H9 (cell line): ENCODE measurements at regions not wholly inside any gene's neighbourhood (a gene's known extent, or its start where the extent isn't known, plus 50 kb on each side); places are given as distances from the start of the nearest gene placed in this dataset.

ENCODE experiments used
- DNase-seq: peaks from one replicate; pipeline ENCODE4 v3.0.0-alpha.2; 2017
- H2AFZ ChIP-seq: one replicate; pipeline ENCODE4 v1.6.1; 2013; ENCODE audit warnings: mild to moderate bottlenecking, low read length, control low read depth, moderate library complexity
- H2AK5ac ChIP-seq: 2 replicates; pipeline ENCODE4 v1.6.1; 2013; ENCODE audit warnings: low read length, control low read depth, mixed read lengths; ENCODE audit not compliant: insufficient read length
- H2BK120ac ChIP-seq: one replicate; pipeline ENCODE4 v1.6.1; 2013; ENCODE audit warnings: low read depth, mild to moderate bottlenecking, low read length, control low read depth, inconsistent platforms; ENCODE audit not compliant: poor library complexity, severe bottlenecking
- H2BK12ac ChIP-seq: 2 replicates; pipeline ENCODE4 v1.6.1; 2013; ENCODE audit warnings: low read length, control low read depth, mixed read lengths, low read depth; ENCODE audit not compliant: insufficient read length
- H2BK15ac ChIP-seq: 2 replicates; pipeline ENCODE4 v1.6.1; 2013; ENCODE audit warnings: low read depth, low read length, control low read depth
- H2BK20ac ChIP-seq: one replicate; pipeline ENCODE4 v1.6.1; 2013; ENCODE audit warnings: low read depth, mild to moderate bottlenecking, low read length, control low read depth, inconsistent platforms; ENCODE audit not compliant: poor library complexity, severe bottlenecking
- H2BK5ac ChIP-seq: 2 replicates; pipeline ENCODE4 v1.6.1; 2013; ENCODE audit warnings: low read length, control low read depth, mixed read lengths; ENCODE audit not compliant: insufficient read length
- H3K14ac ChIP-seq: 2 replicates; pipeline ENCODE4 v1.6.1; 2013; ENCODE audit warnings: low read length, control low read depth; ENCODE audit not compliant: insufficient read depth
- H3K18ac ChIP-seq: 2 replicates; pipeline ENCODE4 v1.6.1; 2013; ENCODE audit warnings: low read depth, mild to moderate bottlenecking, mixed read lengths, low read length, control low read depth; ENCODE audit not compliant: insufficient read length
- H3K23ac ChIP-seq: 2 replicates; pipeline ENCODE4 v1.6.1; 2013; ENCODE audit warnings: low read length, control low read depth, mixed read lengths, low read depth; ENCODE audit not compliant: insufficient read length
- H3K23me2 ChIP-seq: 2 replicates; pipeline ENCODE4 v1.6.1; 2013; ENCODE audit warnings: low read depth, mild to moderate bottlenecking, mixed read lengths, low read length, control low read depth; ENCODE audit not compliant: insufficient read length, poor library complexity, severe bottlenecking
- H3K27ac ChIP-seq: 2 replicates; pipeline ENCODE4 v1.5.1; 2013; ENCODE audit warnings: low read length, control low read depth, mixed read lengths, low read depth; ENCODE audit not compliant: insufficient read length
- H3K27me3 ChIP-seq: 2 replicates; pipeline ENCODE4 v1.6.1; 2013; ENCODE audit warnings: low read length, control low read depth, inconsistent platforms; ENCODE audit not compliant: insufficient read depth
- H3K4ac ChIP-seq: 2 replicates; pipeline ENCODE4 v1.6.1; 2013; ENCODE audit warnings: low read depth, mild to moderate bottlenecking, control low read depth, inconsistent platforms, low read length, moderate library complexity
- H3K4me1 ChIP-seq: 2 replicates; pipeline ENCODE4 v1.6.1; 2013; ENCODE audit warnings: low read length, control low read depth, inconsistent platforms; ENCODE audit not compliant: insufficient read depth
- H3K4me2 ChIP-seq: 2 replicates; pipeline ENCODE4 v1.6.1; 2013; ENCODE audit warnings: low read length, control low read depth, mixed read lengths; ENCODE audit not compliant: insufficient read length, insufficient read depth
- H3K56ac ChIP-seq: 2 replicates; pipeline ENCODE4 v1.6.1; 2013; ENCODE audit warnings: low read depth, mild to moderate bottlenecking, mixed read lengths, low read length, control low read depth; ENCODE audit not compliant: insufficient read length
- H3K79me1 ChIP-seq: 2 replicates; pipeline ENCODE4 v1.6.1; 2013; ENCODE audit warnings: low read depth, mild to moderate bottlenecking, moderate library complexity, low read length, control low read depth, inconsistent platforms; ENCODE audit not compliant: insufficient read depth, poor library complexity, severe bottlenecking
- H3K79me2 ChIP-seq: 2 replicates; pipeline ENCODE4 v1.6.1; 2013; ENCODE audit warnings: low read length, control low read depth, inconsistent platforms; ENCODE audit not compliant: insufficient read depth
- H3K9ac ChIP-seq: 2 replicates; pipeline ENCODE4 v1.6.1; 2013; ENCODE audit warnings: low read length, control low read depth, mixed read lengths; ENCODE audit not compliant: insufficient read length; ENCODE audit errors: extremely low read depth
- H3K9me3 ChIP-seq: one replicate; pipeline ENCODE4 v1.6.1; 2013; ENCODE audit warnings: low read depth, low read length, inconsistent platforms; ENCODE audit not compliant: control insufficient read depth
- H3T11ph ChIP-seq: one replicate; pipeline ENCODE4 v1.6.1; 2013; ENCODE audit warnings: mild to moderate bottlenecking, low read length, control low read depth, inconsistent platforms
- H4K20me1 ChIP-seq: one replicate; pipeline ENCODE4 v1.6.1; 2013; ENCODE audit not compliant: control insufficient read depth, insufficient read length, insufficient read depth
- H4K5ac ChIP-seq: 2 replicates; pipeline ENCODE4 v1.6.1; 2013; ENCODE audit warnings: low read depth, mild to moderate bottlenecking, mixed read lengths, low read length, control low read depth; ENCODE audit not compliant: insufficient read length
- H4K8ac ChIP-seq: replicated peaks from 2 replicates; pipeline ENCODE4 v1.6.1; 2013; ENCODE audit warnings: low read length, control low read depth, mixed read lengths, low read depth; ENCODE audit not compliant: insufficient read length
- H4K91ac ChIP-seq: 2 replicates; pipeline ENCODE4 v1.6.1; 2013; ENCODE audit warnings: low read depth, mild to moderate bottlenecking, moderate library complexity, mixed read lengths, low read length, control low read depth; ENCODE audit not compliant: insufficient read length
- H3K27ac Mint-ChIP-seq, 3 experiments: 2 replicates in 2 of 3; 3 replicates in 1 of 3; pipeline ENCODE4 v1.8.0; 2020 to 2021; ENCODE audit warnings: mixed read lengths in 3 of 3, mild to moderate bottlenecking in 1 of 3, moderate library complexity in 1 of 3
- H3K27me3 Mint-ChIP-seq: 2 replicates; pipeline ENCODE4 v1.8.0; 2021; ENCODE audit warnings: low read depth, mild to moderate bottlenecking, moderate library complexity, mixed read lengths
- H3K36me3 Mint-ChIP-seq, 3 experiments: 2 replicates in 2 of 3; 3 replicates in 1 of 3; pipeline ENCODE4 v1.8.0; 2020 to 2021; ENCODE audit warnings: low read depth in 3 of 3, mixed read lengths in 3 of 3; ENCODE audit not compliant: insufficient read depth in 1 of 3
- H3K4me1 Mint-ChIP-seq, 2 experiments: 2 replicates each; pipeline ENCODE4 v1.8.0; 2020; ENCODE audit warnings: mixed read lengths in 2 of 2
- H3K4me3 Mint-ChIP-seq, 2 experiments: 2 replicates in 1 of 2; 3 replicates in 1 of 2; pipeline ENCODE4 v1.8.0; 2020 to 2021; ENCODE audit warnings: mild to moderate bottlenecking in 2 of 2, mixed read lengths in 2 of 2, moderate library complexity in 1 of 2
- H3K9me3 Mint-ChIP-seq, 2 experiments: 2 replicates in 1 of 2; 3 replicates in 1 of 2; pipeline ENCODE4 v1.8.0; 2020; ENCODE audit warnings: mild to moderate bottlenecking in 2 of 2, mixed read lengths in 2 of 2, moderate library complexity in 1 of 2
- WGBS: extraction: QIAGEN DNeasy Blood & Tissue Kit; methylation state at CpG from one replicate; pipeline ENCODE4 v1.1.7; 2013; ENCODE audit warnings: missing lambda C conversion rate, low lambda C conversion rate, mixed read lengths; ENCODE audit not compliant: insufficient read length; ENCODE audit errors: extremely low coverage; 5-methylcytosine and 5-hydroxymethylcytosine counted together
- TF ChIP-seq, protein P1 (sequence below): fragments of 200-600 bp; sonication (generic); conservative IDR thresholded peaks from 3 replicates; pipeline ENCODE4 v1.8.0; 2021; ENCODE audit warnings: antibody characterized with exemption, mild to moderate bottlenecking

GRCh38 chr20:52799130-52799529 lies 173.0 kb upstream of the TSHZ2 start:
- peaks cover 3% of the 10 kb centered on the region for H3K27me3 Mint-ChIP-seq
- Histone ChIP-seq H2BK5ac (no peak overlapping the region), H2BK120ac (no peak overlapping the region), H3T11ph (no peak overlapping the region), H3K79me1 (no peaks in the 10 kb centered on the region), H3K14ac (no peak overlapping the region), H3K27ac (no peak overlapping the region), H3K23ac (no peak overlapping the region), H2BK15ac (no peak overlapping the region), H4K20me1 (no peaks in the 10 kb centered on the region), H3K4me1 (no peaks in the 10 kb centered on the region), H3K9ac (no peak overlapping the region), H4K8ac (no peak overlapping the region), H2BK12ac (no peak overlapping the region), H3K9me3 (no peaks in the 10 kb centered on the region), H3K18ac (no peak overlapping the region), H3K27me3 (no peaks in the 10 kb centered on the region), H2AK5ac (no peak overlapping the region), H3K56ac (no peak overlapping the region), H3K4me2 (no peak overlapping the region), H4K91ac (no peak overlapping the region), H2BK20ac (no peak overlapping the region), H3K23me2 (no peaks in the 10 kb centered on the region), H2AFZ (no peak overlapping the region), H3K79me2 (no peaks in the 10 kb centered on the region), H4K5ac (no peak overlapping the region), H3K4ac (no peak overlapping the region)
- no peak overlapping the region for H3K4me3 Mint-ChIP-seq
- WGBS = no CpG with 5 or more reads among the region's 2 CpGs
- H3K9me3 Mint-ChIP-seq = no peaks in the 10 kb centered on the region
- no peaks in the 10 kb centered on the region for H3K4me1 Mint-ChIP-seq
- no peak overlapping the region for H3K27ac Mint-ChIP-seq
- no peak for DNase-seq
- TF ChIP-seq, protein P1, sequence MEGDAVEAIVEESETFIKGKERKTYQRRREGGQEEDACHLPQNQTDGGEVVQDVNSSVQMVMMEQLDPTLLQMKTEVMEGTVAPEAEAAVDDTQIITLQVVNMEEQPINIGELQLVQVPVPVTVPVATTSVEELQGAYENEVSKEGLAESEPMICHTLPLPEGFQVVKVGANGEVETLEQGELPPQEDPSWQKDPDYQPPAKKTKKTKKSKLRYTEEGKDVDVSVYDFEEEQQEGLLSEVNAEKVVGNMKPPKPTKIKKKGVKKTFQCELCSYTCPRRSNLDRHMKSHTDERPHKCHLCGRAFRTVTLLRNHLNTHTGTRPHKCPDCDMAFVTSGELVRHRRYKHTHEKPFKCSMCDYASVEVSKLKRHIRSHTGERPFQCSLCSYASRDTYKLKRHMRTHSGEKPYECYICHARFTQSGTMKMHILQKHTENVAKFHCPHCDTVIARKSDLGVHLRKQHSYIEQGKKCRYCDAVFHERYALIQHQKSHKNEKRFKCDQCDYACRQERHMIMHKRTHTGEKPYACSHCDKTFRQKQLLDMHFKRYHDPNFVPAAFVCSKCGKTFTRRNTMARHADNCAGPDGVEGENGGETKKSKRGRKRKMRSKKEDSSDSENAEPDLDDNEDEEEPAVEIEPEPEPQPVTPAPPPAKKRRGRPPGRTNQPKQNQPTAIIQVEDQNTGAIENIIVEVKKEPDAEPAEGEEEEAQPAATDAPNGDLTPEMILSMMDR = no peak
- H3K36me3 Mint-ChIP-seq = no peaks in the 10 kb centered on the region
